SK-N-SH (cell line): ENCODE measurements at regions not wholly inside any gene's neighbourhood (a gene's known extent, or its start where the extent isn't known, plus 50 kb on each side); places are given as distances from the start of the nearest gene placed in this dataset.

Source experiments
- CTCF ChIA-PET: fragments of 300-600, 350-600 bp; formaldehyde crosslinking; extraction: SDS; loops from one replicate; lab custom pipeline; 2021; lab: Yijun Ruan, JAX
- POLR2A ChIA-PET: fragments of 350-600 bp; sonication (Branson Sonifier 250); formaldehyde crosslinking; extraction: SDS; loops from one replicate; lab custom pipeline; 2020; ENCODE audit warnings: antibody characterized with exemption, inconsistent platforms; lab: Yijun Ruan, JAX
- DNase-seq: peaks from one replicate; pipeline ENCODE4 v3.0.0; 2012
- H2AFZ ChIP-seq: fragments of 200-600 bp; sonication (generic); 2 replicates; pipeline ENCODE4 v1.8.1; 2016; ENCODE audit warnings: antibody characterized with exemption, mild to moderate bottlenecking, low read depth
- H3F3A ChIP-seq: fragments of 200-600 bp; sonication (generic); replicated peaks from 2 replicates; pipeline ENCODE3; 2016; ENCODE audit warnings: antibody characterized with exemption, mild to moderate bottlenecking; ENCODE audit not compliant: insufficient read depth
- H3K27ac ChIP-seq, 2 experiments: fragments of 200-500 bp in 1 of 2; fragments of 200-600 bp in 1 of 2; sonication (Bioruptor generic) in 1 of 2; sonication (generic), shearing (Covaris generic) in 1 of 2; 2 replicates each; pipeline versions ENCODE4 v1.5.1 to v1.6.1; 2014 to 2016; ENCODE audit warnings: low read depth in 2 of 2, inconsistent platforms in 1 of 2, low read length in 1 of 2, mild to moderate bottlenecking in 1 of 2, mixed read lengths in 1 of 2
- H3K27me3 ChIP-seq: fragments of 200-600 bp; sonication (generic), shearing (Covaris generic); 2 replicates; pipeline ENCODE4 v1.6.1; 2016; ENCODE audit warnings: mixed run types; ENCODE audit not compliant: insufficient read depth
- H3K36me3 ChIP-seq, 2 experiments: fragments of 200-500 bp in 1 of 2; fragments of 200-600 bp in 1 of 2; sonication (Bioruptor generic) in 1 of 2; sonication (generic) in 1 of 2; replicated peaks in 1 of 2; 2 replicates each; pipeline versions ENCODE3 to v1.5.1; 2014 to 2016; ENCODE audit warnings: low read length in 1 of 2, mild to moderate bottlenecking in 1 of 2; ENCODE audit not compliant: insufficient read depth in 2 of 2, control insufficient read depth in 1 of 2
- H3K4me1 ChIP-seq, 2 experiments: fragments of 200-500 bp in 1 of 2; fragments of 200-600 bp in 1 of 2; sonication (Bioruptor generic) in 1 of 2; sonication (generic), shearing (Covaris generic) in 1 of 2; 2 replicates each; pipeline versions ENCODE4 v1.5.1 to v1.6.1; 2014 to 2016; ENCODE audit warnings: low read depth in 1 of 2, low read length in 1 of 2, mixed run types in 1 of 2; ENCODE audit not compliant: insufficient read depth in 2 of 2, control insufficient read depth in 1 of 2
- H3K4me2 ChIP-seq: fragments of 200-600 bp; sonication (generic), shearing (Covaris generic); 2 replicates; pipeline ENCODE4 v1.6.1; 2017; ENCODE audit warnings: mixed run types
- H3K4me3 ChIP-seq, 2 experiments: fragments of 200-500 bp in 1 of 2; fragments of 200-600 bp in 1 of 2; sonication (Bioruptor generic) in 1 of 2; sonication (generic), shearing (Covaris generic) in 1 of 2; 2 replicates each; pipeline versions ENCODE4 v1.5.1 to v1.8.1; 2014 to 2016; ENCODE audit warnings: low read depth in 2 of 2, inconsistent platforms in 1 of 2, low read length in 1 of 2, mild to moderate bottlenecking in 1 of 2, mixed read lengths in 1 of 2, moderate library complexity in 1 of 2
- H3K79me2 ChIP-seq: fragments of 200-600 bp; sonication (generic); 2 replicates; pipeline ENCODE4 v1.8.1; 2017; ENCODE audit warnings: mild to moderate bottlenecking; ENCODE audit not compliant: insufficient read depth
- H3K9ac ChIP-seq: fragments of 200-600 bp; sonication (generic); 2 replicates; pipeline ENCODE4 v1.6.1; 2017; ENCODE audit warnings: mixed run types
- H3K9me2 ChIP-seq: fragments of 200-600 bp; sonication (generic); 2 replicates; pipeline ENCODE4 v1.6.1; 2017; ENCODE audit warnings: mixed run types
- H3K9me3 ChIP-seq: fragments of 200-600 bp; sonication (generic); 2 replicates; pipeline ENCODE4 v1.6.1; 2017; ENCODE audit warnings: mixed run types, mild to moderate bottlenecking, moderate library complexity
- H4K20me1 ChIP-seq: fragments of 200-600 bp; sonication (generic); 2 replicates; pipeline ENCODE4 v1.6.1; 2017; ENCODE audit warnings: mild to moderate bottlenecking, mixed run types; ENCODE audit not compliant: insufficient read depth
- CTCF ChIP-seq: fragments of 200-600 bp; sonication (generic); IDR thresholded peaks from 2 replicates; pipeline ENCODE4 v1.6.1; 2017; ENCODE audit warnings: antibody characterized with exemption, mild to moderate bottlenecking, moderate library complexity
- EZH2phosphoT487 ChIP-seq: fragments of 200-600 bp; sonication (generic); IDR thresholded peaks from 2 replicates; pipeline ENCODE4 v1.6.1; 2017; ENCODE audit warnings: low read depth, mixed run types, mild to moderate bottlenecking, antibody characterized with exemption, moderate library complexity, borderline replicate concordance
- FOXJ3 ChIP-seq: sonication (generic); formaldehyde crosslinking; IDR thresholded peaks from 2 replicates; pipeline ENCODE4 v1.5.1; 2020; ENCODE audit warnings: mild to moderate bottlenecking, missing genetic modification reagents
- FOXM1 ChIP-seq: IDR thresholded peaks from 2 replicates; pipeline ENCODE4 v1.4.0; 2012; ENCODE audit warnings: low read depth, mild to moderate bottlenecking
- GATA2 ChIP-seq: sonication (generic); formaldehyde crosslinking; IDR thresholded peaks from 2 replicates; pipeline ENCODE4 v1.5.0; 2020; ENCODE audit warnings: mild to moderate bottlenecking, missing genetic modification reagents
- JUND ChIP-seq: IDR thresholded peaks from 2 replicates; pipeline ENCODE4 v1.4.0; 2012
- MAX ChIP-seq: IDR thresholded peaks from 2 replicates; pipeline ENCODE4 v1.4.0; 2012; ENCODE audit warnings: low read depth
- MEF2A ChIP-seq: IDR thresholded peaks from 2 replicates; pipeline ENCODE4 v1.4.0; 2012; ENCODE audit warnings: low read depth, borderline replicate concordance
- NRF1 ChIP-seq: IDR thresholded peaks from 2 replicates; pipeline ENCODE4 v1.6.1; 2012; ENCODE audit warnings: low read depth, mild to moderate bottlenecking, low read length
- PBX3 ChIP-seq: IDR thresholded peaks from 2 replicates; pipeline ENCODE4; 2012
- POLR2AphosphoS5 ChIP-seq: IDR thresholded peaks from 2 replicates; pipeline ENCODE4 v1.6.1; 2012; ENCODE audit warnings: low read depth, low read length
- SIN3A ChIP-seq: IDR thresholded peaks from 2 replicates; pipeline ENCODE4 v1.6.1; 2012; ENCODE audit warnings: low read depth, mild to moderate bottlenecking, low read length, moderate library complexity, borderline replicate concordance
- TAF1 ChIP-seq: IDR thresholded peaks from 2 replicates; pipeline ENCODE4 v1.6.1; 2012; ENCODE audit warnings: low read depth, mild to moderate bottlenecking, low read length, moderate library complexity, borderline replicate concordance
- TCF12 ChIP-seq: IDR thresholded peaks from 2 replicates; pipeline ENCODE4 v1.4.0; 2012
- ZBTB33 ChIP-seq: IDR thresholded peaks from 2 replicates; pipeline ENCODE4 v1.4.0; 2012; ENCODE audit warnings: low read depth, borderline replicate concordance
- WGBS: methylation state at CpG from one replicate; pipeline ENCODE4 v1.1.6; 2017; ENCODE audit warnings: low lambda C conversion rate; 5-methylcytosine and 5-hydroxymethylcytosine counted together

DNA sequence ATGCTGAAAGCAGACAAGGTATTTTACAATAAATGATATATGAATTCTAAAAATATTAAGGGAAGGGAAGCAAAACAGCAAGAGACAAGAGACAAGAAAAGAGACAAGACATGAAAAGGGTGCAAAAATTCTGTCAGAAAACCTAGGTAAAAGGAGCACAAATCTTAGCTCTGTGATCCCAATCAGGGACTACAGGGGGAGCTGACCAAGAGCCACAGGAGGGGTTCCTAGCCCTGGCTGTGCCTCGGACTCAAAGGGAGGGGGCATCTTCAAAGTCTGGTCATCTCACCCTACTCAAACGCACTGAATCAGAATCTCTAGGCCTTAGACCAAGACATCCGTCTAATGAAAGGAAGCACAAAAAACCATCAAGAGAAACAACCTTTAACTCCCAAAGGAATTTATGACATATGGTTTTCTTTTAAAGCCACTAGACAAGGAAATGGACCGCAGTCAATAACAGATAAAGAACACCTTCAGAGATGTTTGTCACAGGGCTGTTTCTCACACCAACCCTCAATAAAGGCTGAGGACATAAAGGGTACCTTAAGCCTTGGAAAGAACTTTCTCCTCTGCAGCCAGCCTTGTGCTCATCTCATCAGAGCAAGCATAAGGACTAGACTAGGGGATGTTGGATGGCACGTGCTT is 130.4 kb upstream of the CDYL start:
- no peaks in the 10 kb centered on the region; the same call in 1 of the 2 replicates for H3K27me3 ChIP-seq
- no peak overlapping the region for H3K27ac ChIP-seq
- peaks cover 3 to 4% of the 10 kb centered on the region in 2 experiments; a peak in 2 of 4 replicates for H3K4me1 ChIP-seq
- H3K4me3 ChIP-seq, result no peak overlapping the region
- no peaks in the 10 kb centered on the region for H4K20me1 ChIP-seq
- no peaks in the 10 kb centered on the region for H3F3A ChIP-seq
- H3K4me2 ChIP-seq, result no peak overlapping the region
- DNase-seq, result no peak
- H3K9ac ChIP-seq, result no peak overlapping the region
- no peaks in the 10 kb centered on the region for H3K9me2 ChIP-seq
- POLR2A ChIA-PET, result no interaction called here
- H3K79me2 ChIP-seq, result no peaks in the 10 kb centered on the region
- 42% methylated on average over 5 of the region's 5 CpGs for WGBS
- TF ChIP-seq MEF2A (no peak), SIN3A (no peak), PBX3 (no peak), FOXM1 (no peak), TAF1 (no peak), TCF12 (no peak)
- TF ChIP-seq, all 33 proteins: peak for 0
- Histone ChIP-seq H3K9me3 (no peaks in the 10 kb centered on the region), H3K36me3 (no peaks in the 10 kb centered on the region), H2AFZ (no peak overlapping the region)
- CTCF ChIA-PET, result no interaction called here

GRCh38 chr6:4644996-4645395 is 131.2 kb upstream of the CDYL start:
- Histone ChIP-seq H3K27ac (no peak overlapping the region), H3K36me3 (no peaks in the 10 kb centered on the region), H3F3A (no peaks in the 10 kb centered on the region), H3K27me3 (no peaks in the 10 kb centered on the region; the same call in 1 of the 2 replicates), H4K20me1 (no peaks in the 10 kb centered on the region), H2AFZ (no peak overlapping the region), H3K4me3 (no peak overlapping the region), H3K9ac (no peak overlapping the region), H3K9me2 (no peaks in the 10 kb centered on the region), H3K9me3 (no peaks in the 10 kb centered on the region), H3K4me2 (no peak overlapping the region), H3K79me2 (no peaks in the 10 kb centered on the region), H3K4me1 (peaks cover 3 to 4% of the 10 kb centered on the region in 2 experiments; a peak in 2 of 4 replicates)
- DNase-seq, result no peak
- POLR2A ChIA-PET, result no interaction called here
- 41% methylated on average over 2 of the region's 2 CpGs for WGBS
- TF ChIP-seq GATA2 (no peak), JUND (no peak), POLR2AphosphoS5 (no peak), FOXJ3 (CRISPR knock-in tag) (no peak), TCF12 (no peak), NRF1 (no peak), TAF1 (no peak), SIN3A (no peak), MAX (no peak), ZBTB33 (no peak), MEF2A (no peak), EZH2phosphoT487 (no peak), CTCF (no peak)
- CTCF ChIA-PET, result no interaction called here
